ENCODE measurements at regions not wholly inside any gene's neighbourhood (a gene's known extent, or its start where the extent isn't known, plus 50 kb on each side); places are given as distances from the start of the nearest gene placed in this dataset.

DNA sequence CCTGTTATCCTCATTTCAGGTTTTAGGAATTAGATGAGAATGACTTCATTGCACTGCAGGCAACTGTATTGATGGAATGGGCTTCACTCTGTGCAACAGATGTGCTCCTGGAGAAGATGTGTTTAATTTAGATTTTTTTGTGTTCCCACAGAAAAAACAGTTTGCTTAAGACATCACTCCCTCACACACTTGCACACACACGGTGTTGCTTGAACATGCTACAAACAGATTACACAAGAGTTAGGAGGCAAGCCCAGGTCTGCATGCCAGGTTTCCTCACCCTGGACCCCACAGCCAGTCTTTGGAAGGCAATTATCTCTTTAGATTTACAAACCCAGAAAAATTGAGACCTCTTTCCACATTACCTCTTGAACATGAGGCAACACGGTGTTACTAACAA lies 93.7 kb upstream of the KLHL29 start:
- H3K27me3 ChIP-seq (ENCODE audit: control insufficient read depth, insufficient read depth, low read length): no peaks in the 10 kb centered on the region
- H3K27ac ChIP-seq (ENCODE audit: low read depth, low read length): no peak overlapping the region
- no peak overlapping the region for H3K9ac ChIP-seq (ENCODE audit: low read length)
- no peaks in the 10 kb centered on the region for H3K9me3 ChIP-seq (ENCODE audit: control insufficient read depth, insufficient read depth, low read depth, low read length)
- peaks cover 13% of the 10 kb centered on the region for H3K4me1 ChIP-seq (ENCODE audit: control insufficient read depth, insufficient read depth, low read length)
- no peak overlapping the region for H3K4me3 ChIP-seq (ENCODE audit: low read depth, low read length)
- no peaks in the 10 kb centered on the region for H3K36me3 ChIP-seq (ENCODE audit: control insufficient read depth, insufficient read depth, low read length)

DNA sequence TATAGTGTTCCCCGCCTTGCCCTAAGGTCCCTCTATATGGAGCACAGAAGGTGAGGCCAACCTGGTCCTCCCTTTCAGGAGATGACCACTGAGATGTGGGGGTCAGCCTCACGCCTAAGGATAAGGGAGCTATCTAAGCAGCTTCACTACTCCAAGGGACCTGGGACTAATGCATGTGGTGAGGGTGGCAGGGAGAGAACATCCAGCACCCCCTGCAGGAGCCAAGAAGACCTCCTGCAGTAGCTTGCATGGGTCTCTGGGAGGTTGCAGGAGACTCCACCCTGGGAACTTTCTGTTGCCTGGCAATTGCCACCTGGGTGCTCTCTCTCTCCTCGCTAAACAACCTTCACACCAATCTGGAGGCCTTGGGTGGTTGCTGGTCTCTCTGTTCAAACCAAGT lies 93.0 kb upstream of the KLHL29 start:
- H3K27ac ChIP-seq (ENCODE audit: low read depth, low read length): no peak overlapping the region

DNA sequence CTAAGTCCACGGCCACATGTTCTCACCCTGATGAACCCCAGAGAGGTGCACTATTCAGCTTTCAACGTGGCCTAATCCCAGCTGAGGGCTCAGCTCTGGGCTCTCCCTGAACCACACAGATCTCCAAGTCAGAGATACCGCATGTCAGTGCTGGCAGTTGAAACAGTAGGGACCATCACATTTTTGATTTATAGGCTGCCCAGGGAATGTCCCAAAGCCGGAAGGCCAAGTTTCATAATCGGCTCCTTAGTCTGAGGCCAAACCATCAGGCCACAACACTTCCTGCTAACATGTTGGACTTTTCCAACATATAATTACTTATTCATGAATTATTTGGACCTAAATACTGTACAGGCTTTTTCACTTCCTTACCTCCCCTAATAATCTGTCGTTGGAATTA lies 91.9 kb upstream of the KLHL29 start:
- Histone ChIP-seq H3K27ac (ENCODE audit: low read depth, low read length) (no peak overlapping the region), H3K27me3 (ENCODE audit: control insufficient read depth, insufficient read depth, low read length) (no peaks in the 10 kb centered on the region), H3K4me3 (ENCODE audit: low read depth, low read length) (no peak overlapping the region), H3K36me3 (ENCODE audit: control insufficient read depth, insufficient read depth, low read length) (no peaks in the 10 kb centered on the region), H3K9ac (ENCODE audit: low read length) (no peak overlapping the region), H3K4me1 (ENCODE audit: control insufficient read depth, insufficient read depth, low read length) (peaks cover 5% of the 10 kb centered on the region; the same call in 1 of the 2 replicates), H3K9me3 (ENCODE audit: control insufficient read depth, insufficient read depth, low read depth, low read length) (no peaks in the 10 kb centered on the region)

More for the DNA sequence above, 93.0 kb upstream of the KLHL29 start:
- Histone ChIP-seq H3K9me3 (ENCODE audit: control insufficient read depth, insufficient read depth, low read depth, low read length) (no peaks in the 10 kb centered on the region), H3K4me3 (ENCODE audit: low read depth, low read length) (no peak overlapping the region), H3K4me1 (ENCODE audit: control insufficient read depth, insufficient read depth, low read length) (peaks cover 10% of the 10 kb centered on the region; the same call in 1 of the 2 replicates), H3K36me3 (ENCODE audit: control insufficient read depth, insufficient read depth, low read length) (no peaks in the 10 kb centered on the region), H3K27me3 (ENCODE audit: control insufficient read depth, insufficient read depth, low read length) (no peaks in the 10 kb centered on the region), H3K9ac (ENCODE audit: low read length) (no peak overlapping the region)

DNA sequence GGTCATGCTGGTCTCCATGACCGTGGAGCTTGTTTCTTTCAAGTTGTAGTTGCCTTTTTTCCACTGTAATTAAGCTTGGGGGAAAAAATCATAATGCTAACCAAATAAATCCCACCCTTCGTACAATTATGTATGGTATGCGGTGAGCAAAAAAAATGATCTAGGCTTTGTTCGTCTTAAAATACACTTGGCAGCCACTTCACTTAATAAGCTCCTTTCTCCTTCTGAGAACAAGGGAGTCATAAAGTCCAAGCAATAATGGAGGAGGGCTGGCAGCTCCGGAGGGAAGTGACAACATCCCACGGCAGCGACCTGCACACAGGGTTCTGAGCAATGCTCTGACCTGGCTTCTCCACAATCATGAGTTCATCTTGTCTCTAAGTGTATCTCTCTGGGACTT lies 91.2 kb upstream of the KLHL29 start:
- Histone ChIP-seq H3K36me3 (ENCODE audit: control insufficient read depth, insufficient read depth, low read length) (no peaks in the 10 kb centered on the region), H3K27me3 (ENCODE audit: control insufficient read depth, insufficient read depth, low read length) (no peaks in the 10 kb centered on the region), H3K27ac (ENCODE audit: low read depth, low read length) (no peak overlapping the region), H3K9me3 (ENCODE audit: control insufficient read depth, insufficient read depth, low read depth, low read length) (no peaks in the 10 kb centered on the region), H3K4me3 (ENCODE audit: low read depth, low read length) (no peak overlapping the region), H3K4me1 (ENCODE audit: control insufficient read depth, insufficient read depth, low read length) (peaks cover 5% of the 10 kb centered on the region; the same call in 1 of the 2 replicates), H3K9ac (ENCODE audit: low read length) (no peak overlapping the region)

DNA sequence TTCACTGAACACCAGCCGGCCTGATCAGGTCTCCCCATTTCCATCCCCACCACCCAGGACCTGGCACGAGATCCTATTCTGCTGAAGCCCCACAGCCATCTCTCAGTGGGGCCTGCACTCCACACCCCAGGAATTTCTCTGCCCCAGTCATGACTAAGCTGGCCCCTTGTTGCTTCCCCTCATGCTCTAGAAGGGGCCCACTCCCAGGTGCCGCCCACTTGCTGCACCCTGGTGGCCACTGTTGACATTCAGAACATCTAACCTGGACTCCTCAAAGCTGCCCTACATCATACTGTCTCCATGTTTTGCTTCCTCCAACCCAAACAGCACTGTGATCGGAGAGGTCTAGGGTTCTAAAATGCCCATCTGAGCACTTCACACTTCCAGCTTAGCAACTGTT lies 90.7 kb upstream of the KLHL29 start:
- Histone ChIP-seq H3K4me1 (ENCODE audit: control insufficient read depth, insufficient read depth, low read length) (peaks cover 5% of the 10 kb centered on the region; the same call in 1 of the 2 replicates), H3K9ac (ENCODE audit: low read length) (no peak overlapping the region), H3K36me3 (ENCODE audit: control insufficient read depth, insufficient read depth, low read length) (no peaks in the 10 kb centered on the region), H3K27ac (ENCODE audit: low read depth, low read length) (no peak overlapping the region), H3K9me3 (ENCODE audit: control insufficient read depth, insufficient read depth, low read depth, low read length) (no peaks in the 10 kb centered on the region), H3K27me3 (ENCODE audit: control insufficient read depth, insufficient read depth, low read length) (no peaks in the 10 kb centered on the region), H3K4me3 (ENCODE audit: low read depth, low read length) (no peak overlapping the region)

DNA sequence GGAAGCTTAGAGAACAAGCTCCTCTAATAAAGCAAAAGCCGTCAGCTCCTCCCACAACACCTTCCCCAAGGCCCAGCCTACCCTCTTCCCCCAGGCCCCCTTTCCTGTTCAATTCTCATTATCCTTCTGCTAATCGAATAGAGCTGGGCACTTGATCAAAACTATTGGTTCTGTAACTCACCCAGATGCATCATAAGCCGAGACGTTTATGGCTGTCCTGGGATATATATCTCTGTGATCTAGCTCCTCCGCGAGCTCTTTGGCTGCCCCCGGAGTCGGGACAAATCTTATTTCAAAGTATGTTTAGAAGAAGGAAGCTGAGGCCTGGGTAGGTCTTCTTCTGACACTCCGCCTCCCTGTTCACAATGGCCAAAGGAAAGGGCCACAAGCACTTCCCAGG lies 88.3 kb upstream of the KLHL29 start:
- Histone ChIP-seq H3K4me3 (ENCODE audit: low read depth, low read length) (no peak overlapping the region), H3K4me1 (ENCODE audit: control insufficient read depth, insufficient read depth, low read length) (peaks cover 5% of the 10 kb centered on the region; the same call in 1 of the 2 replicates), H3K27me3 (ENCODE audit: control insufficient read depth, insufficient read depth, low read length) (no peaks in the 10 kb centered on the region), H3K9me3 (ENCODE audit: control insufficient read depth, insufficient read depth, low read depth, low read length) (no peaks in the 10 kb centered on the region), H3K27ac (ENCODE audit: low read depth, low read length) (no peak overlapping the region), H3K36me3 (ENCODE audit: control insufficient read depth, insufficient read depth, low read length) (no peaks in the 10 kb centered on the region), H3K9ac (ENCODE audit: low read length) (no peak overlapping the region)

DNA sequence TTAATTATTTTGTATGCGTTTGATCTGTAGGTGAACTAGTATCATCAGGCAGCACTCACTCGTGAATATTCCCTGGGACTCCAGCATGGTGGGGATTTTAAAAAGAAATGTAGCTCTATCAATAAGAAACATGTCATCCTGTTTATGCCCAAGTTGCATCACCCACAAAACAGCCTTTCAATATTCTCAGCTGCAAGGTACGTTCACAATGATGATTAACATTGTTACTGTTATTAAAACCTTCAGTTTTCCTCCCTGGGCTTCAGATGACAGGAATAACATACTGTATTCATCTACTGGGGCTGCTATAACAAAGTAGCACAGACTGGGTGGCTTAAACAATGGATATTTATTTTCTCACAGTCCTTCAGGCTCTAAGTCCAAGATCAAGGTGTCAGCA lies 87.9 kb upstream of the KLHL29 start:
- no peaks in the 10 kb centered on the region for H3K9me3 ChIP-seq (ENCODE audit: control insufficient read depth, insufficient read depth, low read depth, low read length)
- H3K4me3 ChIP-seq (ENCODE audit: low read depth, low read length): no peak overlapping the region
- no peak overlapping the region for H3K9ac ChIP-seq (ENCODE audit: low read length)
- peaks cover 5% of the 10 kb centered on the region; the same call in 1 of the 2 replicates for H3K4me1 ChIP-seq (ENCODE audit: control insufficient read depth, insufficient read depth, low read length)
- no peaks in the 10 kb centered on the region for H3K27me3 ChIP-seq (ENCODE audit: control insufficient read depth, insufficient read depth, low read length)
- H3K36me3 ChIP-seq (ENCODE audit: control insufficient read depth, insufficient read depth, low read length): no peaks in the 10 kb centered on the region
- no peak overlapping the region for H3K27ac ChIP-seq (ENCODE audit: low read depth, low read length)

DNA sequence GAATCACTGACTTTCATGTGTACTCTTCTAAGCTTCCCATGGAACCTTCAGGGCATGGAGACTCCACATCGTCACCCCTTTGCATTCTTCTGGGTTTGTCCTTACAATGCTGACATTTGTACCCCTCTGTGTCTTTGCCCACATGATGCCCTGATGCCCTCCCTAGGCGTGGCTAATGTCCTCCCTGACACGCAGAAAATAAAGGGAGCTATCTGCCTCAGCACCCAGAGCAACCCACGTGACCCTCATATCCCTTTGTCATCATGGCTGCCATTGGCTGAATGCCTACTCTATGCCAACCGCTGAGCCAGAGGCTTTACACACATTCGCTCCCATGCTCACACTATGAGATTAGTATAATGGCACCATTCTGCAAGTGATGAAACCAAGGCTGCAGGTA lies 86.4 kb upstream of the KLHL29 start:
- Histone ChIP-seq H3K36me3 (ENCODE audit: control insufficient read depth, insufficient read depth, low read length) (no peaks in the 10 kb centered on the region), H3K27ac (ENCODE audit: low read depth, low read length) (no peak overlapping the region), H3K4me1 (ENCODE audit: control insufficient read depth, insufficient read depth, low read length) (peaks cover 5% of the 10 kb centered on the region; the same call in 1 of the 2 replicates), H3K9me3 (ENCODE audit: control insufficient read depth, insufficient read depth, low read depth, low read length) (no peaks in the 10 kb centered on the region), H3K27me3 (ENCODE audit: control insufficient read depth, insufficient read depth, low read length) (no peaks in the 10 kb centered on the region), H3K9ac (ENCODE audit: low read length) (no peak overlapping the region), H3K4me3 (ENCODE audit: low read depth, low read length) (no peak overlapping the region)

DNA sequence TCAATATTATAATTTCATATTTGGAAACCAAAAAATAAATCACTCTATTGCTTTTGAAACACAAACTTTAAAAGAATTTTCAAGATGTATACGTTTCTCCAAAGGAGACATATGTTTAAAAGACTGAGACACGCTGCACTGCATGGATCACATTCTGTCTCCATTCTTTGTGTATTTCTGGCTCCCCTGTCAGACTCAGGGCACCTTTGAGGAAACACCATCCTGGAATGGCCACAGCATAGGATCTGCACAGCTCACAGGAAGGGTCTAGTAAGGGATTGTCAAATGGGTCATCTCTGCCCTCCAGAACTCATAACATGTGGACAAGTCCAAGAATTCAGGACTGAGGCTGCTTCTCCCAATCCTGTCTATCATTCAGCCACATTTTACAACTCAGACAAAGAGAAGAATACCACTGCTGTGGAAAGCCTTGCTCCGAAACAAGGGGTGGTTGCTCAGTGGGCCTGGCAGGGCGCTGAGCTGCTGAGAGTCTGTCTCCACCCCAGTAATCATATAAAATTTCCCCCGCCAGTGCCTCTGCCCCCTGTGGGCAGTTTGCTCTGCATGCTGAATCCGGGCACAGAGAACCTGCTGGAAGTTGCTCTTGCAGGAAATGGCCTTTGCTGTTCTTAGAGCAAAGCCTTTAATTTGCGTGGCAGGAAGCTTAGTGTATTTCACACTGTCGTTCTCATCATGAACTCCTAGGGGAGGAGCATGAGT lies 85.3 kb upstream of the KLHL29 start:
- Histone ChIP-seq H3K36me3 (ENCODE audit: control insufficient read depth, insufficient read depth, low read length) (no peaks in the 10 kb centered on the region), H3K9me3 (ENCODE audit: control insufficient read depth, insufficient read depth, low read depth, low read length) (no peaks in the 10 kb centered on the region), H3K9ac (ENCODE audit: low read length) (no peak overlapping the region), H3K4me1 (ENCODE audit: control insufficient read depth, insufficient read depth, low read length) (peaks cover 5% of the 10 kb centered on the region; the same call in 1 of the 2 replicates), H3K27me3 (ENCODE audit: control insufficient read depth, insufficient read depth, low read length) (no peaks in the 10 kb centered on the region), H3K27ac (ENCODE audit: low read depth, low read length) (no peak overlapping the region), H3K4me3 (ENCODE audit: low read depth, low read length) (no peak overlapping the region)

DNA sequence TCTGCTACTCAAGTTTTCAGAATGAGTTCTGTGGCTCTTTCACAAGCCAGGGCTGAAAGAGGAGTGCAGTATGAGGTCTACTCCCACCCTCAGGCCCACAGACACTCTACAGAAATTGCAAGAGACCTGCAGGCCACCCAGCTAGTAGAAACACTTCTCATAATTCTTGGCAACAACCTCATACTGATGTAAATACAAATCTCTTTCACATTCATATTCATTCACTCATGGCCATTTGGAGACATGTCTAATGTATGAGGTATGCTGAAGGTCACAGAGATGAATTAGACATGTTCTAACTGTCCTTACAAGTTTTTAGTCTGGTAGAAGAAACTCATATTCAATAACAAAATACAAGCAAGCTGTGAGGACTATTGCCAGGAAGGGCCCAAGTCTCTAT lies 83.8 kb upstream of the KLHL29 start:
- Histone ChIP-seq H3K27me3 (ENCODE audit: control insufficient read depth, insufficient read depth, low read length) (no peaks in the 10 kb centered on the region), H3K4me1 (ENCODE audit: control insufficient read depth, insufficient read depth, low read length) (peaks cover 5% of the 10 kb centered on the region; the same call in 1 of the 2 replicates), H3K9me3 (ENCODE audit: control insufficient read depth, insufficient read depth, low read depth, low read length) (no peaks in the 10 kb centered on the region), H3K9ac (ENCODE audit: low read length) (no peak overlapping the region), H3K4me3 (ENCODE audit: low read depth, low read length) (no peak overlapping the region), H3K27ac (ENCODE audit: low read depth, low read length) (no peak overlapping the region), H3K36me3 (ENCODE audit: control insufficient read depth, insufficient read depth, low read length) (no peaks in the 10 kb centered on the region)

DNA sequence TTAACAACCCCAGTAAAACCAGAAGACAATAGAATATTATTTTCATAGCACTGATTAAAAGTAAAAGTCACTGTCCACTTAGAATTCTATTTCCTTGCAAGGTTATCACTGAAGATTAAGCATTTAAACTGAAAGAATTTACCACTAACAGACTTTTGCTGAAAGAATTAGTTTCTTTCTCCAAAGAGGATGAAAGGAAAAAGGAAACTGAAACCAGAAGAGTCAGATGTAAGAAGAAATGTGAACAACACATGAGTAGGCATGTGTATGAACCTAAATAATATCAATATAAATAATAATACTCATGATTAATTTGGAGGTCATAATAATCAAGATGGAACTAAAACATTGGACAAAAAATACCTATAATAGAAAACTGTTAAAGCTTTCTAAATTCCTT lies 82.4 kb upstream of the KLHL29 start:
- no peaks in the 10 kb centered on the region for H3K9me3 ChIP-seq (ENCODE audit: control insufficient read depth, insufficient read depth, low read depth, low read length)
- no peak overlapping the region for H3K9ac ChIP-seq (ENCODE audit: low read length)
- H3K27me3 ChIP-seq (ENCODE audit: control insufficient read depth, insufficient read depth, low read length): no peaks in the 10 kb centered on the region
- no peak overlapping the region for H3K4me3 ChIP-seq (ENCODE audit: low read depth, low read length)
- H3K27ac ChIP-seq (ENCODE audit: low read depth, low read length): no peak overlapping the region
- no peaks in the 10 kb centered on the region for H3K4me1 ChIP-seq (ENCODE audit: control insufficient read depth, insufficient read depth, low read length)
- H3K36me3 ChIP-seq (ENCODE audit: control insufficient read depth, insufficient read depth, low read length): no peaks in the 10 kb centered on the region

All from HUES6 (cell line).